NT2/D1 (cell line): ENCODE measurements at regions not wholly inside any gene's neighbourhood (a gene's known extent, or its start where the extent isn't known, plus 50 kb on each side); places are given as distances from the start of the nearest gene placed in this dataset.

ENCODE experiments used
- SUZ12 ChIP-seq: IDR thresholded peaks from 2 replicates; pipeline ENCODE4 v1.6.1; 2011; ENCODE audit not compliant: insufficient read length, insufficient read depth; ENCODE audit errors: extremely low read depth
- YY1 ChIP-seq: IDR thresholded peaks from 2 replicates; pipeline ENCODE4 v1.6.1; 2011; ENCODE audit not compliant: insufficient read length, insufficient read depth
- ZNF274 ChIP-seq: IDR thresholded peaks from 2 replicates; pipeline ENCODE4 v1.6.1; 2011; ENCODE audit warnings: mild to moderate bottlenecking, low read depth, low read length

- no peak for TF ChIP-seq YY1
- no peak for TF ChIP-seq SUZ12
- TF ChIP-seq ZNF274: no peak
Observed at GRCh38 chr2:120434492-120435308, 88.8 kb downstream of the INHBB start.
